A549 (cell line): ENCODE measurements at regions not wholly inside any gene's neighbourhood (a gene's known extent, or its start where the extent isn't known, plus 50 kb on each side); places are given as distances from the start of the nearest gene placed in this dataset.

Experiments
- ATAC-seq, 2 experiments: fragments of 200-7000 bp in 1 of 2; fragments of >200 bp in 1 of 2; cut with Nextera tagmentation in 1 of 2; cut with Tn5 transposase in 1 of 2; 3 replicates each; pipeline versions ENCODE4 v1.8.0 to v1.9.1; 2018 to 2020; ENCODE audit warnings: mild to moderate bottlenecking in 1 of 2, moderate library complexity in 1 of 2
- CTCF ChIA-PET: fragments of 300-600 bp; sonication (Branson Sonifier 250); formaldehyde crosslinking; extraction: SDS; loops from one replicate; lab custom pipeline; 2021; ENCODE audit warnings: antibody characterized with exemption, inconsistent platforms; lab: Yijun Ruan, JAX
- POLR2A ChIA-PET: fragments of 350-600 bp; formaldehyde crosslinking; extraction: SDS; loops from one replicate; lab custom pipeline; 2021; ENCODE audit warnings: antibody characterized with exemption, inconsistent platforms; lab: Yijun Ruan, JAX
- DNase-seq, 2 experiments: peaks; one replicate each; pipeline versions ENCODE4 v3.0.0 to v3.0.0-alpha.2; 2011 to 2016; ENCODE audit warnings: low read depth in 1 of 2, low spot score in 1 of 2
- FAIRE-seq: peaks from 2 replicates; lab custom pipeline; 2011; peaks lifted over from hg19 to GRCh38; lab: Jason Lieb, UNC
- H3K27ac ChIP-seq, 2 experiments: fragments of >200 bp; sonication (Bioruptor Twin); formaldehyde crosslinking; 3 replicates each; pipeline ENCODE4 v1.5.1; 2016 to 2017
- H3K4me1 ChIP-seq: fragments of >200 bp; sonication (Bioruptor Twin); formaldehyde crosslinking; 3 replicates; pipeline ENCODE4 v1.6.1; 2016
- H3K4me2 ChIP-seq: fragments of >200 bp; sonication (Bioruptor Twin); formaldehyde crosslinking; 3 replicates; pipeline ENCODE4 v1.6.1; 2016
- H3K4me3 ChIP-seq: fragments of >200 bp; sonication (Bioruptor Twin); formaldehyde crosslinking; 3 replicates; pipeline ENCODE4 v1.5.1; 2016
- H3K9me3 ChIP-seq: fragments of >200 bp; sonication (Bioruptor Twin); formaldehyde crosslinking; 3 replicates; pipeline ENCODE4 v1.6.1; 2016
- ATOH8 ChIP-seq: fragments of 250-450 bp; sonication (Bioruptor Pico); IDR thresholded peaks from 2 replicates; pipeline ENCODE4 v1.5.0; 2020; ENCODE audit warnings: low read depth, mild to moderate bottlenecking, moderate library complexity
- BCL3 ChIP-seq: fragments of >200 bp; sonication (Bioruptor Twin); formaldehyde crosslinking; IDR thresholded peaks from 3 replicates; pipeline ENCODE4 v1.6.1; 2016
- BHLHE40 ChIP-seq: IDR thresholded peaks from 2 replicates; pipeline ENCODE4 v1.6.1; 2012; ENCODE audit warnings: low read depth, low read length, inconsistent platforms
- CEBPB ChIP-seq, 2 experiments: fragments of >200 bp in 1 of 2; sonication (Bioruptor Twin) in 1 of 2; formaldehyde crosslinking in 1 of 2; IDR thresholded peaks; 2 replicates each; pipeline ENCODE4 v1.6.1; 2012 to 2016
- CHD2 ChIP-seq: fragments of 150-350 bp; IDR thresholded peaks from 2 replicates; pipeline ENCODE4 v1.6.1; 2014; ENCODE audit warnings: low read length; ENCODE audit not compliant: partially characterized antibody
- CHD4 ChIP-seq: fragments of 200-600 bp; sonication (generic); IDR thresholded peaks from 2 replicates; pipeline ENCODE4 v1.6.1; 2016; ENCODE audit warnings: antibody characterized with exemption, mild to moderate bottlenecking, borderline replicate concordance
- EHF ChIP-seq: fragments of 250-450 bp; sonication (Bioruptor Pico); IDR thresholded peaks from 2 replicates; pipeline ENCODE4 v1.5.0; 2020; ENCODE audit warnings: mild to moderate bottlenecking
- ELK1 ChIP-seq: fragments of 150-350 bp; IDR thresholded peaks from 2 replicates; pipeline ENCODE4 v1.6.1; 2014; ENCODE audit warnings: low read depth, mild to moderate bottlenecking, low read length
- ESRRA ChIP-seq: fragments of 150-350 bp; IDR thresholded peaks from 2 replicates; pipeline ENCODE4 v1.6.1; 2014; ENCODE audit warnings: mild to moderate bottlenecking, low read length, borderline replicate concordance
- FOSB ChIP-seq: fragments of 250-450 bp; sonication (Bioruptor Pico); IDR thresholded peaks from 2 replicates; pipeline ENCODE4 v1.5.0; 2020; ENCODE audit warnings: mild to moderate bottlenecking, moderate library complexity
- FOSL2 ChIP-seq, 2 experiments: fragments of 450-650 bp in 1 of 2; fragments of >200 bp in 1 of 2; sonication (Bioruptor Twin) in 1 of 2; formaldehyde crosslinking; IDR thresholded peaks; 2 replicates each; pipeline versions ENCODE4 v1.5.0 to v1.6.1; 2016 to 2020; ENCODE audit warnings: mild to moderate bottlenecking in 1 of 2, moderate library complexity in 1 of 2
- FOXS1 ChIP-seq: fragments of 250-450 bp; sonication (Bioruptor Pico); IDR thresholded peaks from 2 replicates; pipeline ENCODE4 v1.5.0; 2020; ENCODE audit warnings: mild to moderate bottlenecking, moderate library complexity
- GATA3 ChIP-seq: IDR thresholded peaks from 2 replicates; pipeline ENCODE4 v1.6.1; 2012; ENCODE audit warnings: borderline replicate concordance
- HDAC2 ChIP-seq: fragments of 200-600 bp; sonication (generic); IDR thresholded peaks from 2 replicates; pipeline ENCODE4 v1.6.1; 2016
- HOXA7 ChIP-seq: fragments of 250-450 bp; sonication (Bioruptor Pico); IDR thresholded peaks from 2 replicates; pipeline ENCODE4 v1.5.0; 2020; ENCODE audit warnings: mild to moderate bottlenecking, moderate library complexity
- HOXB13 ChIP-seq: fragments of 250-450 bp; sonication (Bioruptor Pico); IDR thresholded peaks from 2 replicates; pipeline ENCODE4 v1.5.0; 2020; ENCODE audit warnings: low read depth, mild to moderate bottlenecking, moderate library complexity
- HOXB5 ChIP-seq: fragments of 250-450 bp; sonication (Bioruptor Pico); IDR thresholded peaks from 2 replicates; pipeline ENCODE4 v1.5.0; 2020; ENCODE audit warnings: mild to moderate bottlenecking, moderate library complexity
- KDM1A ChIP-seq: fragments of 200-600 bp; sonication (generic); IDR thresholded peaks from 2 replicates; pipeline ENCODE4 v1.6.1; 2016; ENCODE audit warnings: low read depth, mild to moderate bottlenecking
- KDM5A ChIP-seq: fragments of 200-600 bp; sonication (generic); IDR thresholded peaks from 2 replicates; pipeline ENCODE4 v1.6.1; 2016; ENCODE audit warnings: antibody characterized with exemption, mild to moderate bottlenecking
- MAFK ChIP-seq: fragments of 450-650 bp; IDR thresholded peaks from 2 replicates; pipeline ENCODE4 v1.6.1; 2014; ENCODE audit not compliant: partially characterized antibody
- MYC ChIP-seq: IDR thresholded peaks from 2 replicates; pipeline ENCODE4 v1.6.1; 2012; ENCODE audit warnings: mild to moderate bottlenecking, inconsistent platforms, low read length, improper control_type of control experiment, borderline replicate concordance
- PHF8 ChIP-seq: fragments of 200-600 bp; sonication (generic); IDR thresholded peaks from 2 replicates; pipeline ENCODE4 v1.6.1; 2016; ENCODE audit warnings: low read depth, mild to moderate bottlenecking, antibody characterized with exemption, moderate library complexity, borderline replicate concordance
- RAD21 ChIP-seq, 2 experiments: fragments of >200 bp in 1 of 2; sonication (Bioruptor Twin) in 1 of 2; formaldehyde crosslinking in 1 of 2; IDR thresholded peaks in 1 of 2; conservative IDR thresholded peaks in 1 of 2; 2 replicates in 1 of 2; 3 replicates in 1 of 2; pipeline ENCODE4 v1.6.1; 2012 to 2018; ENCODE audit warnings: inconsistent platforms in 1 of 2
- RARB ChIP-seq: fragments of 250-450 bp; sonication (Bioruptor Pico); IDR thresholded peaks from 2 replicates; pipeline ENCODE4 v1.8.0; 2021; ENCODE audit warnings: mild to moderate bottlenecking, moderate library complexity
- RFX5 ChIP-seq: fragments of 450-650 bp; IDR thresholded peaks from 2 replicates; pipeline ENCODE4 v1.7.1; 2014; ENCODE audit warnings: antibody characterized with exemption, mild to moderate bottlenecking, moderate library complexity
- RNF2 ChIP-seq: fragments of 200-600 bp; sonication (generic); IDR thresholded peaks from 2 replicates; pipeline ENCODE4 v1.6.1; 2016; ENCODE audit warnings: low read depth, mild to moderate bottlenecking, antibody characterized with exemption, moderate library complexity, borderline replicate concordance
- SREBF2 ChIP-seq: fragments of 450-650 bp; IDR thresholded peaks from 2 replicates; pipeline ENCODE4 v1.6.1; 2014; ENCODE audit warnings: mild to moderate bottlenecking, moderate library complexity
- ZC3H11A ChIP-seq: fragments of 450-650 bp; IDR thresholded peaks from 2 replicates; pipeline ENCODE4 v1.6.1; 2014; ENCODE audit warnings: antibody characterized with exemption, mild to moderate bottlenecking
- ZFP36 ChIP-seq: fragments of 450-650 bp; IDR thresholded peaks from 2 replicates; pipeline ENCODE4 v1.6.1; 2014; ENCODE audit warnings: borderline replicate concordance; ENCODE audit not compliant: partially characterized antibody
- WGBS: methylation state at CpG from one replicate; pipeline ENCODE4 v1.1.6; 2017; ENCODE audit errors: missing lambda C conversion rate; 5-methylcytosine and 5-hydroxymethylcytosine counted together
- TF ChIP-seq, protein P1 (sequence below): fragments of >200 bp; sonication (Bioruptor Twin); formaldehyde crosslinking; IDR thresholded peaks from 2 replicates; pipeline ENCODE4 v1.6.1; 2016
- TF ChIP-seq, protein P2 (sequence below): IDR thresholded peaks from 2 replicates; pipeline ENCODE4 v1.6.1; 2012
- TF ChIP-seq, protein P3 (sequence below): IDR thresholded peaks from 2 replicates; pipeline ENCODE4 v1.6.1; 2012; ENCODE audit warnings: low read depth, borderline replicate concordance

- FAIRE-seq (no peak), DNase-seq (no peak), ATAC-seq (no peak)
- Histone ChIP-seq H3K4me3 (no peak overlapping the region), H3K4me1 (no peaks in the 10 kb centered on the region), H3K4me2 (peak overlapping the region; percentile 51), H3K9me3 (no peaks in the 10 kb centered on the region), H3K27ac (no peak overlapping the region)
- TF ChIP-seq SREBF2 (no peak), CHD2 (no peak)
- ChIA-PET CTCF (no interaction called here), POLR2A (no interaction called here)
- WGBS = 15% methylated on average over 2 of the region's 2 CpGs
These were observed 1888.3 kb upstream of the CELF4 start for GRCh38 chr18:39453882-39454281.

GRCh38 chr18:39453356-39453755 lies 1887.8 kb upstream of the CELF4 start:
- ChIA-PET POLR2A (no interaction called here), CTCF (interaction anchor here (0.6 to 1.2 kb wide), 2 partner anchors 34 to 409 kb away, joined by 3 to 4 read pairs; no protein-coding TSS in a partner anchor)
- DNase-seq = no peak
- Histone ChIP-seq H3K4me3 (no peak overlapping the region), H3K9me3 (no peaks in the 10 kb centered on the region), H3K4me2 (peak overlapping the region; percentile 51; the same call in 1 of the 3 replicates), H3K4me1 (no peaks in the 10 kb centered on the region), H3K27ac (no peak overlapping the region)
- 98% methylated on average over 2 of the region's 2 CpGs for WGBS
- ATAC-seq = no peak
- TF ChIP-seq HOXB13 (CRISPR knock-in tag) = no peak
- TF ChIP-seq PHF8 = no peak
- no peak for TF ChIP-seq HDAC2
- TF ChIP-seq ZFP36 = no peak
- no peak for TF ChIP-seq FOSL2 (IDR thresholded peaks at IDR 0.05)
- no peak for TF ChIP-seq FOSL2 (CRISPR knock-in tag; IDR thresholded peaks at IDR 0.05)
- TF ChIP-seq CEBPB (IDR thresholded peaks at IDR 0.05) = no peak
- no peak for TF ChIP-seq MYC
- TF ChIP-seq ESRRA = no peak
- no peak for TF ChIP-seq KDM1A
- TF ChIP-seq, protein P1, sequence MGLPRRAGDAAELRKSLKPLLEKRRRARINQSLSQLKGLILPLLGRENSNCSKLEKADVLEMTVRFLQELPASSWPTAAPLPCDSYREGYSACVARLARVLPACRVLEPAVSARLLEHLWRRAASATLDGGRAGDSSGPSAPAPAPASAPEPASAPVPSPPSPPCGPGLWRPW = no peak
- no peak for TF ChIP-seq FOXS1 (CRISPR knock-in tag)
- no peak for TF ChIP-seq RAD21 (conservative IDR thresholded peaks at IDR 0.05 in 1 of 2, IDR thresholded peaks at IDR 0.05 in 1 of 2)
- TF ChIP-seq SREBF2 = no peak
- no peak for TF ChIP-seq KDM5A
- no peak for TF ChIP-seq BCL3
- TF ChIP-seq, protein P2, sequence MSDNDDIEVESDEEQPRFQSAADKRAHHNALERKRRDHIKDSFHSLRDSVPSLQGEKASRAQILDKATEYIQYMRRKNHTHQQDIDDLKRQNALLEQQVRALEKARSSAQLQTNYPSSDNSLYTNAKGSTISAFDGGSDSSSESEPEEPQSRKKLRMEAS = no peak
- TF ChIP-seq ATOH8 (CRISPR knock-in tag) = no peak
- TF ChIP-seq RARB (CRISPR knock-in tag) = no peak
- FAIRE-seq = no peak

- no peak overlapping the region for H3K27ac ChIP-seq
- DNase-seq (no peak), ATAC-seq (no peak), FAIRE-seq (no peak)
- 90% methylated on average over 5 of the region's 6 CpGs for WGBS
- POLR2A ChIA-PET = no interaction called here
- no peak overlapping the region for H3K4me2 ChIP-seq
- CTCF ChIA-PET = no interaction called here
- no peak overlapping the region for H3K4me3 ChIP-seq
- no peaks in the 10 kb centered on the region for H3K9me3 ChIP-seq
- H3K4me1 ChIP-seq = no peaks in the 10 kb centered on the region
- TF ChIP-seq CHD4 (no peak), FOXS1 (CRISPR knock-in tag) (no peak), ZC3H11A (no peak), KDM1A (no peak), ZFP36 (no peak), RNF2 (no peak), GATA3 (no peak), EHF (CRISPR knock-in tag) (no peak), MAFK (no peak), HOXB5 (CRISPR knock-in tag) (no peak), ELK1 (no peak), CHD2 (no peak), HOXA7 (CRISPR knock-in tag) (no peak), FOSB (CRISPR knock-in tag) (no peak), BHLHE40 (no peak), RFX5 (no peak)
- TF ChIP-seq, protein P1 = no peak
- TF ChIP-seq, protein P3, sequence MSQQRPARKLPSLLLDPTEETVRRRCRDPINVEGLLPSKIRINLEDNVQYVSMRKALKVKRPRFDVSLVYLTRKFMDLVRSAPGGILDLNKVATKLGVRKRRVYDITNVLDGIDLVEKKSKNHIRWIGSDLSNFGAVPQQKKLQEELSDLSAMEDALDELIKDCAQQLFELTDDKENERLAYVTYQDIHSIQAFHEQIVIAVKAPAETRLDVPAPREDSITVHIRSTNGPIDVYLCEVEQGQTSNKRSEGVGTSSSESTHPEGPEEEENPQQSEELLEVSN = no peak
These were observed 1885.4 kb upstream of the CELF4 start for GRCh38 chr18:39450958-39451357.
